NCI-H187 treated with DMSO at 0.1 percent for 48 hours (cell line): ENCODE measurements at regions not wholly inside any gene's neighbourhood (a gene's known extent, or its start where the extent isn't known, plus 50 kb on each side); places are given as distances from the start of the nearest gene placed in this dataset.

Source experiments
- DNase-seq: peaks from one replicate; lab custom pipeline; 2025; lab: John Stamatoyannopoulos, UW

DNA sequence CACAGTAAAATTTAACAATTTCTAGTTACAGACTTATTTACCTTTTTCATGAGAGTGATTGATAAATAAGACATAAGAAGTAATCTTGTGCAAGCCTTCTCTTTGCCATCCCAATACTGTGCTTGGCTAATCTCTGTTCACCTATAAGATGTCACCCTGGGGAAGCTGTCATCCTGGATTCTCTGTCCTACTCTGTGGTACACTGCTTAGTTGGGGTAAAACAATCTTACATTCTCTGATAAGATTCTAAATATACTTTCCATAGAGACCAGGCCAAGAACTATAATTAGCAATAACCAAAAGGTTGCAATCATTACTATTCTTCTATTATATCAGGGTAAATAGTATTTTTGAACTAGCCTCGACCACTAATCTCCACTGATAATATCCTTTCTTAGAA lies 1218.3 kb upstream of the CADM2 start:
- DNase-seq = no peak

DNA sequence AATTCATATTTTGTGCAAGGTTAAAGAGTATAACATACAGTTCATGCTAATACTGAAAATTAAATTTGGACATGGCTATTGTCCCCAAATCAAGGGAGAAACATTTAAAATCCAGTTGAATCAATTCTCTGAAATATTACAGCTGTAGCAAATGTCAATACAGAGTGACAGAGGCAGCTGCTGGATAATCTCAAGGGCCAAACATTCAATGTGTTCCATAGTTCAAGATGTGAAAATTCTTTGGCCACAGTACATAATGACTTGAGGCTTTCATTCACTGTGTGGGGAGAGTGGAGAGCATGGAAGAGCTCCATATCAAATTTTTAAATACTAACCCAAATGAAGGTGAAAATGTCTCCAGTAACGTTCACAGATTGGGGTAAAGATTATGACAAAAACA lies 1192.8 kb upstream of the CADM2 start:
- DNase-seq = no peak

DNA sequence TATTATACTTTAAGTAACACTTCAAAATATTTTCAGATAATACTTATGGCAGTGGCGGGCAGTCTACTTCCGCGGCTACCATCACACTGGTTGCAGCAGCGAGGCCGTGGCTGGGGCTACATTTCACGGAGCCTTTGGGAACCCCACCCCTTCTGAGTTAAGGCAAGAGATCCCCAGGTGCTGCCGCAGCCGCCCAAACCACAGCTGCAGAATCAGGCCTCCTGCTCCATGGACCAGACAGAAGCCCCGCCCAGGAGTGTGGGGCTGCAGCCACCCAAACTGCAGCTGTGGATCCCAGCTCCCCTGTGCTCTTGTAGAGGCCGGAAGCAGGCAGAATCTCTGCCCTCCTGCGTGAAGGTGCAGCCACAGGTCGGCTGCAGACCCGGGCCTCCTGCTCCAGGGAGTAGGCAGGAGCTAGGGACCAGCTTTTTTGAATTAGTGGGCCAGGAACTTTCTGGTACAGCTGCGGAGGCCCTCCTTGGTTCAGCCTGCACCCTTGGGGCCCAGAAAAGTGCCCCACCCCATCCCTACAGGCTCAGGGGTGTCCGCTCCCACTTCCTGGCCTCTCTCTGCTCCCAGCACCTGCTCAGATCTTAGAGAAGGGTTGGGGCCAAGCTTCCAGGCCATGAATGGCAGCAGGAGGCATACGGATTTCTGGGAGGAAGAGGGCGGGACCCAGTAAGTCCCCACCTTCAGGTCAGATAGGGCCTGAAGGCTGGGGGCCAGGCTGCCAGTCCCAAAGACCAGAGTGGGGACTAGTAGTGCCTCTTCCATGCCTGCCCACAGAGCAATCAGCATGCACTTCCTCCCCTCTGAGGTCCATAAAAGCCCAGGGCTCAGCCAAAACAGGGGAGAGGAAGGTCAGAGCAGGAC lies 1188.8 kb upstream of the CADM2 start:
- DNase-seq = no peak

DNA sequence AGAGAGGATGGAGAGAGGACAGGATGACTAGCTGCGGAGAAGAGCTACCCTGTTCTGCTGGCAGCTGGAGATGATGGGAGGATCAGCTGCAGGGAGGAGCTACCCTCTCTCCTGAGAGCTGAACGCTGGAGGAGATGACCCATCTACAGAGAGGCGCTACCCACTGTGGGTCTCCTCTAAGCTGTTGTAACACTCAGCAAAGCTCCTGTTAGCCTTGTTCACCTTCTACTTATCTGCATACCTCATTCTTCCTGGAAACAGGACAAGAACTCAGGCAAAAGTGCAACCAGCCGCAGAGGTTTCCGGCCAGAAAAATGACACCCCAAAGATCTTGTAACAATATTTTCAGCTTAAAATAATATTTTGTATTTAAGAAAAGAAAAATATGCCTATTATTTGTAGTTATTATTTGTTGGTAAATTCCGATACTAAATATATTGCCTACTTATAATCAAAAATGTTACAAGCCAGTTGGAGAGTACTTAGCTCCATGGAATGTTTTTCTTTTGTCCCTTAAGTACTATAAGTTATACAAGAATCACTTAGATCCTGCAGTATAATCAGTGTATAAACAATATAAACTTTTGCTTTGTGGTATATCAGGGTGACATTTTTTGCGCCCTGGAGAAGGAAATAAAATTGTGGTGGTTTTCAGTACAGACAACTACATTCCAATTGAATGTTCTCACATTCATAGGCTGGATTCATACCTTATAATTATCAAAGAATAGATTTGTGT lies 1188.0 kb upstream of the CADM2 start:
- DNase-seq = no peak

GRCh38 chr3:83802801-83803200 lies 1156.0 kb upstream of the CADM2 start:
- no peak for DNase-seq

GRCh38 chr3:83807511-83807910 lies 1151.3 kb upstream of the CADM2 start:
- no peak for DNase-seq

GRCh38 chr3:83813176-83813575 lies 1145.6 kb upstream of the CADM2 start:
- no peak for DNase-seq

- DNase-seq = no peak
These were observed 1142.1 kb upstream of the CADM2 start for GRCh38 chr3:83816653-83817052.

DNA sequence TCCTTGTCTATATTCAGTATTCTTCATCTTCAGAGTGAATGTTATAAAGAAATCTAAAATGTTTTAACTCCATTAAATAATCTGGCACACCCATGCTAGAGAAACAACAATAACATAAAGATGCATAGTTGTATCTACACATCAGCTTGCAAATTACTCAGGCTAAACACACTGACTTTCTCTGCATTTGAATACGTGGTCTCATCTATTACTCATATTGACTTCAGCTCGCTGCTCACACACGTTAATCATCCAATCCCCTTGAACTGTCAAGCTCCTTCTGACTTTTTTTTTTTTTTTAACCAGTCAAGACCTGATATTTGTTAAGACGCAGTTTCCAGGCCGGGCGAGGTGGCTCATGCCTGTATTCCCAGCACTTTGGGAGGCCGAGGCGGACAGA lies 1137.3 kb upstream of the CADM2 start:
- no peak for DNase-seq

GRCh38 chr3:83823095-83823494 lies 1135.7 kb upstream of the CADM2 start:
- DNase-seq = no peak

- DNase-seq = no peak
These were observed 1123.7 kb upstream of the CADM2 start for GRCh38 chr3:83835040-83835439.

DNA sequence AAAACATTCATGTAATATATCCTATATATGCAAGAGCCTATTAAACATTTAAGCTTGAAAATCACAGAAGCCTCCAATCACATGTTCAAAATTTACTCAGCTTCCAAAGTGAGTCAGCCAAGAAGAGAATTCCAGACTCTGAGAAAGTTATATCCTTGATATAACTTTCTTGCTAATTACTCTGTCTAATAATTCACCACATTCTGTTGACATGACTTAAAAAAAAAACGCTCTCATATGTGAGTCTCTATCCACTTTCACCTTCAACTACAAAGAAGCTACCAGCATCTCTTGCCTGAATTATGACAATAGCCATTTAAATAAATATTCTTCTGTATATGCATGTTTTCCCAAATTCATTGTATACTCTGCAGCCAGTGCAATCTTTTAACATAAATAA lies 1116.3 kb upstream of the CADM2 start:
- no peak for DNase-seq

DNA sequence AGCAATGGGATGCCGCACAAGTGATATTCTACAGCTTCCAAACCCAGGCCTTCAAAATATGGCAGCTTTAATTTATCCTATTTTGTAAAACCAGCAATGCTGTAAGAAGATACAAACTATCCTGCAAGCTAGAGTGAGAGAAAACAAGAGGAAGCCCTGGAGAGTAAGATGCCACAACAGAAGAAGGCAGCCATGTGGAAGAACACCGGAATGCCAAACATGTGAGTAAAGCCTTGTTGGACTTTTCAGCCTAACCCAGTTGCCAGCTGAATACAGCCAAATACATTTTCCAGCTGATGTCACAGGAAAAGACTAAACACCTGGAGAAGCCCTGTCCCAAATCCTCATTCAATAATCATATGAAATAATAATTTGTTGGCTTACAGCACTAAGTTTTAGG lies 1115.1 kb upstream of the CADM2 start:
- DNase-seq = no peak

- no peak for DNase-seq
These were observed 1109.6 kb upstream of the CADM2 start for GRCh38 chr3:83849106-83849730.

DNA sequence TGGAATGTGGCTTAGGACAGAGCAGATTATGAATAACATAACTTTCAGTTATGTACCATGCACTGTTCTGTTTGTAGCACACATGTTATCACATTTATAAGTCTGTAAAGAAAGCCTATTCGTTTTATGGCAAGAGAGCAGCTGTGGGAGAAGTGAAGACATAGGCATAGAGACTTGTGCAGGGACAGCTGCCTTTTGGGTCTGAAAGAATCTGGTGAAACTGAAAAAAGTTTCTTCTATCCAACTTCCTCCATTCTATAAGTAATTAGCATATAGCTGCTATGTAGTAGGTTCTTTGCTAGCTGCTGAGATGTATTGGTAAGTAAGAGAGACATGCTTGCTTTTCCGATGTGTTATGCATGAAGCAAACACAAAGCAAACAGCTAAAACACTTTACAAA lies 1095.4 kb upstream of the CADM2 start:
- DNase-seq = no peak

DNA sequence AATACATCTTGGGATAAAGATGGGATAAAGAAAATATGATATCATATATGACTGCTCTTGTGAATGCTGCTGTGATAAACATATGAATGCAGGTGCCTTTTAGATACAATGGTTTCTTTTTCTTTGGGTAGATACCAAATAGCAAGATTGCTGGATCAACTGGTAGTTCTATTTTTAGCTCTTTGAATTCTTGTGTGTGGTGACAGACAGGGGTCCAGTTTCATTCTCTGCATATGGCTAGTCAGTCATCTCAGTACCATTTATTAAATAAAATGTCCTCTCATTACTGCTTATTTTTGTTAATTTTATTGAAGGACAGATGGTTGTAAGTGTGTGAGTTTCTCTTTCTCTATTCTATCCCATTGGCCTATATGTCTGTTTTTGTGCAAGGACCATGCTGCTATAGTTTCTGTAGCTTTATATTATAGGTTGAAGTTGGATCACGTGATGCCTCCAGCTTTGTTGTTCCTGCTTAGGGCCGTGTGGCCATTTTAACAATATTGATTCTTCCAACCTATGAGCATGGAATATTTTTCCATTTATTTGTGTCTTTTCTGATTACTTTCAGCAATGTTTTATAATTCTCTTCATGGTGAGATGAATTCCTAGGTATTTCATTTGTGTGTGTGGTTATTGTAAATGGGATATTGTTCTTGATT lies 1089.8 kb upstream of the CADM2 start:
- no peak for DNase-seq

- DNase-seq = no peak
These were observed 1085.2 kb upstream of the CADM2 start for GRCh38 chr3:83873550-83873949.

GRCh38 chr3:83877910-83878309 lies 1080.9 kb upstream of the CADM2 start:
- no peak for DNase-seq

GRCh38 chr3:83882701-83883100 lies 1076.1 kb upstream of the CADM2 start:
- DNase-seq = no peak

- DNase-seq = no peak
These were observed 1068.6 kb upstream of the CADM2 start for GRCh38 chr3:83890039-83890762.

- no peak for DNase-seq
These were observed 1068.0 kb upstream of the CADM2 start for GRCh38 chr3:83890763-83891135.

- no peak for DNase-seq
These were observed 1064.6 kb upstream of the CADM2 start for GRCh38 chr3:83894223-83894622.
